HG02884 (cell line): ENCODE measurements at regions not wholly inside any gene's neighbourhood (a gene's known extent, or its start where the extent isn't known, plus 50 kb on each side); places are given as distances from the start of the nearest gene placed in this dataset.
A peak's percentile ranks its signal among the peaks of the same experiment; 100 is the strongest.

ENCODE experiments used
- ATAC-seq: cut with Tn5 transposase; IDR thresholded peaks from one replicate; pipeline ENCODE4 v1.9.1; 2021; ENCODE audit warnings: mild to moderate bottlenecking, moderate library complexity; ENCODE audit not compliant: unreplicated experiment

- no peak for ATAC-seq
Observed at GRCh38 chr18:22667156-22667555, 249.4 kb upstream of the CTAGE1 start.

- peak; percentile 76 for ATAC-seq
Observed at GRCh38 chr18:22667616-22668422, 250.1 kb upstream of the CTAGE1 start.

GRCh38 chr18:22668496-22668895 lies 250.8 kb upstream of the CTAGE1 start:
- no peak for ATAC-seq

- no peak for ATAC-seq
Observed at GRCh38 chr18:22670914-22671313, 253.2 kb upstream of the CTAGE1 start.

GRCh38 chr18:22673182-22673862 lies 255.6 kb upstream of the CTAGE1 start:
- ATAC-seq = no peak

GRCh38 chr18:22674272-22674671 lies 256.6 kb upstream of the CTAGE1 start:
- no peak for ATAC-seq

GRCh38 chr18:22675006-22675405 lies 257.3 kb upstream of the CTAGE1 start:
- ATAC-seq = no peak

GRCh38 chr18:22676423-22676822 lies 256.7 kb upstream of the RBBP8 start:
- no peak for ATAC-seq

- ATAC-seq = no peak
Observed at GRCh38 chr18:22678486-22678885, 254.6 kb upstream of the RBBP8 start.

GRCh38 chr18:22680944-22681343 lies 252.2 kb upstream of the RBBP8 start:
- ATAC-seq = no peak

GRCh38 chr18:22681908-22682307 lies 251.2 kb upstream of the RBBP8 start:
- ATAC-seq = no peak

- ATAC-seq = no peak
Observed at GRCh38 chr18:22682720-22683119, 250.4 kb upstream of the RBBP8 start.

GRCh38 chr18:22683196-22683676 lies 249.9 kb upstream of the RBBP8 start:
- no peak for ATAC-seq

GRCh38 chr18:22683786-22684185 lies 249.3 kb upstream of the RBBP8 start:
- no peak for ATAC-seq

- no peak for ATAC-seq
Observed at GRCh38 chr18:22684268-22684667, 248.9 kb upstream of the RBBP8 start.

GRCh38 chr18:22685788-22686187 lies 247.3 kb upstream of the RBBP8 start:
- no peak for ATAC-seq

- no peak for ATAC-seq
Observed at GRCh38 chr18:22687892-22688680, 245.0 kb upstream of the RBBP8 start.

- no peak for ATAC-seq
Observed at GRCh38 chr18:22688877-22689496, 244.1 kb upstream of the RBBP8 start.

GRCh38 chr18:22689712-22690111 lies 243.4 kb upstream of the RBBP8 start:
- ATAC-seq = no peak

- no peak for ATAC-seq
Observed at GRCh38 chr18:22690556-22690955, 242.6 kb upstream of the RBBP8 start.
